Neuronal stem cell (in vitro differentiated cells): ENCODE measurements at regions not wholly inside any gene's neighbourhood (a gene's known extent, or its start where the extent isn't known, plus 50 kb on each side); places are given as distances from the start of the nearest gene placed in this dataset.

Experiments
- DNase-seq: peaks from one replicate; pipeline ENCODE4 v3.0.0-alpha.2; 2013; ENCODE audit warnings: low spot score
- H2AFZ ChIP-seq: one replicate; pipeline ENCODE4 v1.6.1; 2013; ENCODE audit warnings: mild to moderate bottlenecking, low read length, inconsistent platforms
- H2AK5ac ChIP-seq: 2 replicates; pipeline ENCODE4 v1.6.1; 2013; ENCODE audit warnings: low read depth, mild to moderate bottlenecking, inconsistent platforms, low read length, moderate library complexity, mixed read lengths
- H2BK120ac ChIP-seq: 2 replicates; pipeline ENCODE4 v1.6.1; 2013; ENCODE audit warnings: low read depth, mild to moderate bottlenecking, inconsistent platforms, low read length, moderate library complexity, mixed read lengths
- H2BK12ac ChIP-seq: one replicate; pipeline ENCODE4 v1.6.1; 2013; ENCODE audit warnings: low read length, inconsistent platforms
- H2BK15ac ChIP-seq: 2 replicates; pipeline ENCODE4 v1.6.1; 2013; ENCODE audit warnings: mild to moderate bottlenecking, low read length, inconsistent platforms, mixed read lengths
- H2BK5ac ChIP-seq: one replicate; pipeline ENCODE4 v1.6.1; 2013; ENCODE audit warnings: inconsistent platforms, mild to moderate bottlenecking, low read length, moderate library complexity
- H3K14ac ChIP-seq: one replicate; pipeline ENCODE4 v1.6.1; 2013; ENCODE audit warnings: low read length, inconsistent platforms
- H3K18ac ChIP-seq: 2 replicates; pipeline ENCODE4 v1.6.1; 2013; ENCODE audit warnings: low read length, inconsistent platforms
- H3K23ac ChIP-seq: 2 replicates; pipeline ENCODE4 v1.6.1; 2013; ENCODE audit warnings: low read depth, mild to moderate bottlenecking, mixed read lengths, low read length, inconsistent platforms; ENCODE audit not compliant: poor library complexity
- H3K27ac ChIP-seq: replicated peaks from 3 replicates; pipeline ENCODE4 v1.5.1; 2013; ENCODE audit warnings: low read length, inconsistent platforms
- H3K27me3 ChIP-seq, 3 experiments: 2 replicates each; pipeline ENCODE4 v1.6.1; 2013; ENCODE audit warnings: low read length in 3 of 3, mild to moderate bottlenecking in 2 of 3, inconsistent platforms in 1 of 3, low read depth in 1 of 3, mixed read lengths in 1 of 3, moderate library complexity in 1 of 3; ENCODE audit not compliant: control insufficient read depth in 3 of 3, insufficient read depth in 3 of 3
- H3K36me3 ChIP-seq, 2 donors: replicated peaks in 1 of 2; 2 replicates each; pipeline ENCODE4 v1.6.1; 2013; ENCODE audit warnings: low read length in 2 of 2; ENCODE audit not compliant: control insufficient read depth in 2 of 2, insufficient read depth in 2 of 2
- H3K4ac ChIP-seq: 2 replicates; pipeline ENCODE4 v1.6.1; 2013; ENCODE audit warnings: inconsistent platforms, mild to moderate bottlenecking, low read length, moderate library complexity
- H3K4me1 ChIP-seq, 2 donors: 1 replicate in 1 of 2; 2 replicates in 1 of 2; pipeline ENCODE4 v1.6.1; 2013; ENCODE audit warnings: low read length in 2 of 2, low read depth in 1 of 2; ENCODE audit not compliant: control insufficient read depth in 2 of 2, insufficient read depth in 1 of 2
- H3K4me2 ChIP-seq: one replicate; pipeline ENCODE4 v1.6.1; 2013; ENCODE audit warnings: mild to moderate bottlenecking, low read length, inconsistent platforms; ENCODE audit not compliant: insufficient read depth, poor library complexity, severe bottlenecking
- H3K4me3 ChIP-seq, 2 donors: 2 replicates each; pipeline ENCODE4 v1.5.1; 2013; ENCODE audit warnings: low read length in 2 of 2, mild to moderate bottlenecking in 2 of 2, inconsistent platforms in 1 of 2, moderate library complexity in 1 of 2
- H3K79me1 ChIP-seq: one replicate; pipeline ENCODE4 v1.6.1; 2013; ENCODE audit warnings: low read depth, mild to moderate bottlenecking, inconsistent platforms, low read length, moderate library complexity
- H3K9ac ChIP-seq: one replicate; pipeline ENCODE4 v1.6.1; 2013; ENCODE audit warnings: mild to moderate bottlenecking, low read depth, low read length, inconsistent platforms; ENCODE audit not compliant: poor library complexity
- H3K9me3 ChIP-seq, 2 donors: replicated peaks in 1 of 2; 2 replicates each; pipeline versions ENCODE3 to v1.6.1; 2013; ENCODE audit warnings: low read length in 2 of 2, mild to moderate bottlenecking in 2 of 2, inconsistent platforms in 1 of 2, low read depth in 1 of 2, mixed read lengths in 1 of 2, moderate library complexity in 1 of 2; ENCODE audit not compliant: control insufficient read depth in 2 of 2, insufficient read depth in 1 of 2
- H4K8ac ChIP-seq: one replicate; pipeline ENCODE4 v1.6.1; 2013; ENCODE audit warnings: low read depth, mild to moderate bottlenecking, inconsistent platforms, low read length, moderate library complexity
- H4K91ac ChIP-seq: one replicate; pipeline ENCODE4 v1.6.1; 2013; ENCODE audit warnings: low read length, low read depth, mild to moderate bottlenecking, inconsistent platforms; ENCODE audit not compliant: poor library complexity
- WGBS, 2 donors: extraction: QIAGEN DNeasy Blood & Tissue Kit; methylation state at CpG; one replicate each; pipeline ENCODE4 v1.1.7; 2013; ENCODE audit warnings: missing lambda C conversion rate in 2 of 2, mixed read lengths in 1 of 2; ENCODE audit not compliant: insufficient read length in 2 of 2, insufficient replicate concordance in 1 of 2; ENCODE audit errors: extremely low coverage in 2 of 2; 5-methylcytosine and 5-hydroxymethylcytosine counted together

DNA sequence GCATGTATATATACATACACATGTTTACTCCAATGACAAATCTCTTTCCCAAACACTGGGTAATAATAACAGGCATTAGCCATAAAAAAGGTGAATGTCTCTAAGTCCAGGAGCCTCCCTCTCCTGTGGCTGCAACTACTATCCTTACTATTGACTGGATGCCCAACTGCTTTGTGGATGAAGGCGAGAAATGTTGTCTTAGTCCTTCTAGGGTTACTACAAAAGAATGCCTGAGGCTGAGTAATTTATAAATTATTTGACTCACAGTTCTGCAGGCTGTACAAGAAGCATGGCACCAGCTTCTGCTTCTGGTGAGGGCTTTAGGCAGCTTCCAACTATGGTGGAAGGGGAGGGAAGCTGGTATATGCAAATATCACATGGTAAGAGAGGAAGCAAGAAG lies 366.0 kb upstream of the DDHD1 start:
- H3K27me3 ChIP-seq = no peaks in the 10 kb centered on the region
- no CpG with 5 or more reads among the region's 1 CpG for WGBS, 2 donors
- no peak overlapping the region for H4K91ac ChIP-seq
- H3K14ac ChIP-seq = no peak overlapping the region
- H2BK12ac ChIP-seq = no peak overlapping the region
- peaks cover 0 to 3% of the 10 kb centered on the region in 2 donors for H3K4me1 ChIP-seq
- H4K8ac ChIP-seq = no peak overlapping the region
- no peak overlapping the region for H2BK5ac ChIP-seq
- no peak overlapping the region for H3K4ac ChIP-seq
- H3K36me3 ChIP-seq = no peaks in the 10 kb centered on the region
- DNase-seq = no peak
- H3K4me3 ChIP-seq = no peak overlapping the region
- no peak overlapping the region for H2BK120ac ChIP-seq
- H3K4me2 ChIP-seq = no peak overlapping the region
- H3K23ac ChIP-seq = no peak overlapping the region
- no peak overlapping the region for H2AK5ac ChIP-seq
- no peak overlapping the region for H2BK15ac ChIP-seq
- H3K18ac ChIP-seq = no peak overlapping the region
- no peak overlapping the region for H2AFZ ChIP-seq
- H3K9me3 ChIP-seq = no peaks in the 10 kb centered on the region
- H3K79me1 ChIP-seq = no peaks in the 10 kb centered on the region
- no peak overlapping the region for H3K9ac ChIP-seq
- H3K27ac ChIP-seq = no peak overlapping the region

DNA sequence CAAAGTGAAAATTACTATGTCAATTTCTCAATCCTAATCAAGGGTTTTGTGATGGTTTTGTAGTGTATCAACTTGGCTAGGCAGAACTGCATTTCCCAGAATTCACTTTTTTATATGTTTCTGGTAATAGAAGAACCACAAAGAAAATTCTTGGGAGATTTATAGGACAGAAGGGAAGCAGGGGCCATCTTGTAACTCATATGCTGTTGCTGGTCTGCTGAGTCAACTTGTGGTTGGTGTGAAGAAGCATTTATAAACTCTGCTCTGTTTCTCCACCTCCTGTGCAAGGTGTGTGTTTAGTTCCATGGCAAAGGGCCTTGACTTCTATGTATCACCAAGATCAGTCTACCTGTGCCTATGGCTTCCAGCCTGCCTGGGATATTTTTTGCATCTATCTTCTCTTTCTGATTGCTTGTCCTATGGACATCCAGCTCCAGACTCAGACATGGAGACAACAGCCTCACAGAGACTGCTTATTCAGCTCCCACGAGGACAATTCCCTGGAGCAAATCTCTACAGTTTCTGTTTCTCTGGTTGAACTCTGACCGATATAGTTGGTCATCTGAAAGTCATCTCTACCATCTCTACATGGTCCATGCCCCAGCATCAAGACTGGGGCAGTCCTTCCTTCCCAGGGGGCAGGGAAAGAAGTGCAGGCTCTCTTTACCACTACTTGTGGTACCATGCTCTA lies 364.3 kb upstream of the DDHD1 start:
- no peak overlapping the region for H3K14ac ChIP-seq
- no peak overlapping the region for H3K4me2 ChIP-seq
- H3K36me3 ChIP-seq = no peaks in the 10 kb centered on the region
- no peak overlapping the region for H3K4me3 ChIP-seq
- H3K9ac ChIP-seq = no peak overlapping the region
- no peaks in the 10 kb centered on the region for H3K9me3 ChIP-seq
- H4K91ac ChIP-seq = no peak overlapping the region
- no peak overlapping the region for H3K4ac ChIP-seq
- H2BK120ac ChIP-seq = no peak overlapping the region
- H3K4me1 ChIP-seq = peaks cover 0 to 3% of the 10 kb centered on the region in 2 donors
- no CpG with 5 or more reads among the region's 2 CpGs for WGBS, 2 donors
- H3K18ac ChIP-seq = no peak overlapping the region
- no peak overlapping the region for H3K27ac ChIP-seq
- H3K23ac ChIP-seq = no peak overlapping the region
- H2BK5ac ChIP-seq = no peak overlapping the region
- H3K27me3 ChIP-seq = no peaks in the 10 kb centered on the region
- no peak overlapping the region for H2BK15ac ChIP-seq
- no peak overlapping the region for H4K8ac ChIP-seq
- H2BK12ac ChIP-seq = no peak overlapping the region
- DNase-seq = no peak
- H3K79me1 ChIP-seq = no peaks in the 10 kb centered on the region
- H2AK5ac ChIP-seq = no peak overlapping the region
- H2AFZ ChIP-seq = no peak overlapping the region

DNA sequence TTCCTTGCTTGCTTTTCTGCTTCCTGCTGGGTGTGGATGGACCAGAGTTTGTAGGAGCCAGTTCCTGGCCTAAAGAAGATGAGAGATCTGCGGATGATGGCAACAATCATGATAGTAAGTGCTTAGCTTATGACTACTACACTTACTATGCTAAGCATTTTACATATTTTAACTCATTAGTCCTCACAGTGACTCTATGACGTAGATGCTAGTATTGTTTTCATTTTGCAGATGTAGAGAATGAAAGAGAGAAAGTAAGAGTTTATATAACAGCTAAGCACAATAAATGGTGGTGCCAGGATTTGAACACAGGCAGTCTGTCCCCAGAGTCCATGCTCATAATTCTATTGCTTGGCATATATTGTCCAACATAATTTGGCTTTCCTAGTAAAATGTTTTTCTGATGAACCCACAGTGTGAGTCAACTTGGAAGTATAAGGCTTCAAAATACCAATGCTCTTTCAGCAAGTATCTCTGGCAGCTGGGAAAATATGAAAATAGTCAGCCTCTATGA lies 363.2 kb upstream of the DDHD1 start:
- H3K36me3 ChIP-seq = no peaks in the 10 kb centered on the region
- no peak overlapping the region for H2BK5ac ChIP-seq
- no peak overlapping the region for H3K4ac ChIP-seq
- no peak overlapping the region for H2BK15ac ChIP-seq
- no peak overlapping the region for H3K4me3 ChIP-seq
- H3K23ac ChIP-seq = no peak overlapping the region
- H3K14ac ChIP-seq = no peak overlapping the region
- H3K9me3 ChIP-seq = no peaks in the 10 kb centered on the region
- H2AFZ ChIP-seq = no peak overlapping the region
- H3K9ac ChIP-seq = no peak overlapping the region
- H3K27me3 ChIP-seq = no peaks in the 10 kb centered on the region
- H2AK5ac ChIP-seq = no peak overlapping the region
- DNase-seq = no peak
- no CpG with 5 or more reads among the region's 2 CpGs for WGBS, 2 donors
- no peak overlapping the region for H3K4me2 ChIP-seq
- H3K18ac ChIP-seq = no peak overlapping the region
- H2BK120ac ChIP-seq = no peak overlapping the region
- H3K79me1 ChIP-seq = no peaks in the 10 kb centered on the region
- no peak overlapping the region for H4K8ac ChIP-seq
- peaks cover 0 to 3% of the 10 kb centered on the region in 2 donors for H3K4me1 ChIP-seq
- no peak overlapping the region for H3K27ac ChIP-seq
- H4K91ac ChIP-seq = no peak overlapping the region
- no peak overlapping the region for H2BK12ac ChIP-seq

DNA sequence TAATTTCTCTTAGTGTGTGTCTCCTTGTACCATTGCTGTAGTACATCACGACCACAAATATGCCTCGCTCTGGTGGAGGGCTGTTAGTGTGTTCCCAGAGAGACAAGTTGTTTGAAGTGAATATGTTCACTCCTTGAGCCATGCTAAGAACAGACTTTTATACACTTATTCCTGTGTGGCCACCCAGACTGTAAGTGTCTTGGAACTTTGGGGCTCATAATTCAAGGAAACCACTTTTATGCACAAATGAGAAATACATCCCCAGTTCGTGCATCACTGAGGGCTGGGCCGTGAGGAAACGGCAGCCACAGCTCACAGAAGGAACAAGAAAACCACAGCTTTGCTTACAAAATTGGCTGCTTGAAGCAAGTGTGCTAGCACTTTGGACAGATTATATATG lies 362.2 kb upstream of the DDHD1 start:
- no peak overlapping the region for H3K27ac ChIP-seq
- no peak overlapping the region for H3K4me3 ChIP-seq
- H3K9me3 ChIP-seq = no peaks in the 10 kb centered on the region
- H2AFZ ChIP-seq = no peak overlapping the region
- no peaks in the 10 kb centered on the region for H3K27me3 ChIP-seq
- H2BK15ac ChIP-seq = no peak overlapping the region
- no peak overlapping the region for H2BK5ac ChIP-seq
- H3K4me2 ChIP-seq = no peak overlapping the region
- H3K9ac ChIP-seq = no peak overlapping the region
- H2BK12ac ChIP-seq = no peak overlapping the region
- H4K8ac ChIP-seq = no peak overlapping the region
- DNase-seq = no peak
- H3K4ac ChIP-seq = no peak overlapping the region
- H3K4me1 ChIP-seq = peaks cover 0 to 3% of the 10 kb centered on the region in 2 donors
- no peak overlapping the region for H2BK120ac ChIP-seq
- WGBS, 2 donors = no CpG with 5 or more reads among the region's 5 CpGs
- H3K14ac ChIP-seq = no peak overlapping the region
- no peaks in the 10 kb centered on the region for H3K36me3 ChIP-seq
- no peak overlapping the region for H3K18ac ChIP-seq
- no peak overlapping the region for H4K91ac ChIP-seq
- no peak overlapping the region for H3K23ac ChIP-seq
- H3K79me1 ChIP-seq = no peaks in the 10 kb centered on the region
- no peak overlapping the region for H2AK5ac ChIP-seq
